NCI-H146 treated with DMSO at 0.1 percent for 48 hours (cell line): ENCODE measurements at regions not wholly inside any gene's neighbourhood (a gene's known extent, or its start where the extent isn't known, plus 50 kb on each side); places are given as distances from the start of the nearest gene placed in this dataset.

Experiments used
- DNase-seq: peaks from one replicate; lab custom pipeline; 2025; ENCODE audit not compliant: unreplicated experiment; lab: John Stamatoyannopoulos, UW

DNA sequence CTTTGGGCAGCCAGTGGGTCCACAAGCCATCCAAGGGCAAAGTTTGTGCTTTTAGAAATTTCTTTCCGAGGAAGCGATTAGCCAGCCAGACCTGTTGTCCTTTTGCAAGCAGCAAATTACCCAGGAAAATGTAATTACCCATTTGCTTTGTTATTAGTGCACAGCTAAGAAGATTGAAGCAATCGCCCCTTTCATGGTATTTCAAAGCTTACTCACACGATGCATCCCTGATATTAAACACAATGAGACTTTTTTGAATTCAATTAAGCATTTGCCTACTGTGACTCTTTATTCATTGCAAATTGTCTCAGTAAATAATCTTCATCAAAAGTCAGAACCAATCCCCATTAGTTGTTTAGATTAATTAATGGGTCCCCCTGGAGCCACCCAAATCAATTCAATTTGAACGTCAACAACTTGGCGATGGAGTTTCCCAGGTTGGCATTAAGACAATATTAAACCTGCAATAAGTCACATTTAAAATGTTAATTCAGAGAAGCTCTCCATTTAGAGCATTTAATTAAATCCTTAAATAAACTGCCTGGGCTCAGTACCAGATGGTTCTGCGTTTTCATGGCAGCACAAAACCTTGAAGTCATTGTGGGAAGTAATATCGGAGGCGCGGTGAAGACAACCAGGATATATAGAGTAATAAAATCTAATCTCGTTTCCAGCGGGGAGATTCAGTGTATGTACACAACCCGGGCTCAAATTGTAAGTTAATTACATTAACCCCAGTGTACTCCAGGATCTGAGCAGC, 366.2 kb upstream of the TNRC6C start:
- no peak for DNase-seq

DNA sequence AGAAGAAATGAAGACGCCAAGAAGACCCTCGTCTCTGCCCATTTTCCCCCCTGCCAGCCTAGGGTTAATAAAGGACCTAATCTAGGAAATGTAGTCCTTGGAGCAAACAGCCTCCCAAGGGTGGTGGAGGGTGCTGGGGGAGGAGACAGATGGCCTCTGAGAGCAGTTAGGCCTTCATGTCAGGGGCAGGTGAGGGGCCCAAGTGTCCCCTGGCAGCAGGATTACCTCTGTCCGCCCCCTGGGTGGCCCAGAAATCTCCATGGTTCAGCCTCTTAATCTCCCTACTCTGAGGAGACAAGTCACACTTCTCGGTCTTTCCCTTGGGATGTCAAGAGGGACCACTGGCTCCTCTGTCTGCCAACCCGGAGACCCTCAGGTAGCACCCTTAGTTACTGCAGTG, 365.4 kb upstream of the TNRC6C start:
- DNase-seq: no peak

DNA sequence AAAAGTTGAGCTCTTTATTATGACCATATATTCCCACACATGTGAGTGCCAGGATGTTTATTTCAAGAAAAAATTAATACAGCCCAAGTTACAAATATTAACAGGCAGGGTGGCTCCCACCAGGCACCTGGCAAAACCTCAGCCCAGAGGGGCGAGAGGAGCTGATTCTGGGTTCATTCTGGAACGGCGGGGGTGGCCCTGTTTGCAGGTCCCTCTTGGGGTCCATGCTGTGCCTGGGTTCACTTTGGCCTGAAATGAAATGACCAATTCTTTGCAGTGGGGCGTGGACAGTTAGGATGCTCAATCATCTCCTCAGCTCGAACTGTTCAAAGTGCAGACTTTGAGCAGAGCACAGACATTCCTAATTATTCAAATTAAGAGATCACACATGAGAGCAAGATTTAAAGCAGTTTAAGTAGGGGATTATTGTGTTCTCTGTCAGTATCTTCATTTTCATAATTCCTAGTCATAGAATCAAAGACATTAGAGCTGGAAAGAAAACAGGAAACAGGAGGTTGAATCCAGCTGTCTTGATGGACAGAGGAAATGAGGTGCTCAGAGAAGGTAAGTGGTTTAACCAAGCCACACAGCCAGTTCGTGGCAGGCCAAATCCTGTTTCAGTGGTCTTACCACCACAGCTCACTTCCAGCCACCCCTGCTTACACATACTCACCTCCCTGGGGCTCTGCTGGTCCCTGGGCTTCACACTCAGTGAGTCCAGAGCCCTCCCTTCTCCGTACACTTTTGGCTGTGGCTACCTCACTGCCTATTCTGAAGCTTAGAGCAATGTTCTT, 363.9 kb upstream of the TNRC6C start:
- DNase-seq: no peak

DNA sequence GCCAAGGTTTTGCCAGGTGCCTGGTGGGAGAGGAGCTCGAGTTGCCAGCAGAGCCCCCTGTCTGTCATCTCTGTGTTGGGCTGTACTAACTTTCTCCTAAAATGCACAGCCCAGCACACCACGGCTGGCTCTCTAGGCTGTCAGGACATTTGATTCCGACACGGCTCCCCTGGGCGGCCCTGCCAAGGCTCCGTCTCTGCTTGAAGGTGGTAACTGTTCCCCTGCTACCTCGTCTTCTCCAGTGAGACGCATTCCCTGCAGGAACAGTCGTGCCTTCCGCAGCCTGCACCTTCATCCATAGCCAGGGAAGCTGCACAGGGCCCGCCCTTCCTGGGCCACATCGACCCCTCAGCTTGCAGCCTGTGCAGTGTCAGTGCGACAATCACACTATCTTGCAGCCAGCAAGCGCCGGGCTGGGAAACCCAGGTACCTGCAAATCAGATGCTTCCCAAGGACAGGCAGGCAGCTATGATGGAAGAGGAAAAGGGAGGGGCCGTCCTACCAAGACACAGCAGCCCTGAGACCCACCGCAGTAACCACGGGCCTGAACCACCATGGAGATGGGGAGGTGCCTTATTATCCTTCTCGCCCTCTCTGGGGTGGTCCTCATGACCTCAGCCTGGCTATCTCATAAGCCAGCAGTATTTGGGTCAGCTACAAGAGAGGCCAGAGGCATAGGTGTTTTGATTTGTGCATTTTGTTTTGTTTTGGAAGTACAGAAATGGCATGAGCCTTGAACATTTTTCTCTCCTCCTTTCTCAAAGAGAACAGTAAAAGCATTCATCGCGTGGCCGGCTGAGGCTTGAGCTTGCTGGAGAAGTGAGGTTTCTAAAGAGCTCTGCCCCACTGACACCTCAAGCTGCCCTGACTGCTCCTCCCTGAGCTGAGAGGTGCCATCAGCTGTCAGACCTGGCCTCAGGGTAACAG, 361.7 kb upstream of the TNRC6C start:
- DNase-seq: no peak

DNA sequence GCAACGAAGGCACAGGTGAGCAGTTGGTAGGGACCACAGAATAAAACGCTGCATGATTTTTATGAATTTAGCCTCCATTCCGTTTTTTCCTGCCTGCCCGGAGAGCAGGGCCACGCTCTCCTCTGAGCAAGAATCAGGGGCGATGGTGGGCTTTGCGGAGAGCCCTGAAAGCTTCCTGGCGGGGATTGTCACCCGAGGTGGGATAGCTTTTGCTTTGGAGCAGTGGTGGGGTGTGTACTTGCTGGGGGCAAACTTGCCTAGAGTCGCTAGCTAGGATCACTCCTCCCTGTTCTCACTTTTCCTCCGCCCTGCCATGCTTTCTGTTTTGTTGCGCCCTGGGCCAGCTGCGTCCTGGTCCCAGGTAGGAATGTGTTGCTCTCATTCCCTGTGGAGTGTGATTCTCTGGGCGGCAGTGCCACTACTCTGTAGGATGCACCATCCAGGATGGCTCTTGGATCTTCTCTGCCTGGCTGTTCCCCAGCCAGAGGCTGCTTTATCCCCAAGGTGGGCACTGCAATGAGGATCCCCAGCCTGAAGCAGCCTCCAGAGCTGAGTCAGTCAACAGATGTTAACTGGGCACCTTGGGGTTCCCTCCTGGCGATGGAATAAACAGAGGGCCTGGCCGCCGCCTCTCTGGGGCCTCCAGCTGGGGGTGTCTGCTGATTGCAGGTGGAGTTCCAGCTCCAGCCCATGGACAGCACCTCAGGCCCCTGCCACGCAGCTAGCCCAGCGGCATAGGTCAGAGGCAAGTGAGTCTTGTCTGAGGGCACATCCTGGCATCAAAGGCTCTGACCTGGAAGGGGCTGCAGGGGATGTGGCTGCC, 360.9 kb upstream of the TNRC6C start:
- no peak for DNase-seq

DNA sequence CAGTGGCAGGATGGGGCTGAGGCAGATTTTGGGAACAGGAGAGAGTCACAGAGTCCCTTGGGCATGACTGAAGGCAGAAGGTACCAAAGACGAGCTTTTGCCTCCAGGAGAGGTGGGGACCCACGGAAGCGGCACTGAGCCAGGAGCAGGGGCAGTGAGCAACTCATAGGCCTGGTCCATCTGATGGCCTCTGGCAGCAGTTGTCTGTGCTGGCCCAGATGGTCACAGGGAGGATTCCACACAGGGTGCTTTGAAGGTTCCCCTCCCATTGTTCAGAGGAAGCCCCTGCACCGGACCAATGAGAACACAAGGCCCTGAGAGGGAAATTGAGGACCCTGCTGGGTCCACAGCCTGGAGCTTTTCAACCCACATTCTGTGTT, 360.3 kb upstream of the TNRC6C start:
- DNase-seq: no peak

DNA sequence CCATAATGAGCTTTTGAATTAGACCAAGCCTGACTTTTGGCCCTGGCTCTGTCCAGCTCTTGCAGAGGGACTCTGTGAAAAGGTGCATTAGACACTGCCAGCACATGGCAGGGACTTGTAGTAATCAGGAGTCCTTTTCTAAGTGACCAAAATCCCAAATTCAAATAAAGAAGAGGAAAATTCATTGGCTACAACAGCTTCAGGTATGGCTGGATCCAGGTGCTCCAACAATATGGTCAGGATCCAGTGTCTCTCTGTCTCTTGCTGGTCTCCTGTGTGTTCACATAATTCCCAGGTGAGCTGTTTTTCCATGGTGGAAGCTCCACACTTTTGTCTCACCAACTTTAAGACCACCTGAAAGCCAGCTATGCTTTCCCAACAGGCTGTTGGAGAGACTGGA, 358.8 kb upstream of the TNRC6C start:
- no peak for DNase-seq

DNA sequence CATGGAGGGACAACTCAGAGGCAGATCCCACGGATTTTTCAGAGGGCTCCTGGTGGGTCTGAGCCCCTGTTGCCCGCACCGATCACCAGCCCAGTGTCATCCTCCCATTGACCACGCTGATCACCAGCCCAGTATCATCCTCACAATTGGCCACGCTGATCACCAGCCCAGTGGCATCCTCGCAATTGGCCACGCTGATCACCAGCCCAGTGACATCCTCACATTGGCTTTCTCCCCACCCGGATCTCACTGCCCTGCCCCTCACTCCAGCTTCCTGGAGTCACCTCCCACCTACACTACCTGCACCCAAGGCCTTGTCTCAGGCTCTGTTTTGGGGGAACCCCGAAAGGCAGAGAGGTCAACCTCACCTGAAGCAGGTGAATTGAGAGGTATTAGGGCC, 358.2 kb upstream of the TNRC6C start:
- no peak for DNase-seq

DNA sequence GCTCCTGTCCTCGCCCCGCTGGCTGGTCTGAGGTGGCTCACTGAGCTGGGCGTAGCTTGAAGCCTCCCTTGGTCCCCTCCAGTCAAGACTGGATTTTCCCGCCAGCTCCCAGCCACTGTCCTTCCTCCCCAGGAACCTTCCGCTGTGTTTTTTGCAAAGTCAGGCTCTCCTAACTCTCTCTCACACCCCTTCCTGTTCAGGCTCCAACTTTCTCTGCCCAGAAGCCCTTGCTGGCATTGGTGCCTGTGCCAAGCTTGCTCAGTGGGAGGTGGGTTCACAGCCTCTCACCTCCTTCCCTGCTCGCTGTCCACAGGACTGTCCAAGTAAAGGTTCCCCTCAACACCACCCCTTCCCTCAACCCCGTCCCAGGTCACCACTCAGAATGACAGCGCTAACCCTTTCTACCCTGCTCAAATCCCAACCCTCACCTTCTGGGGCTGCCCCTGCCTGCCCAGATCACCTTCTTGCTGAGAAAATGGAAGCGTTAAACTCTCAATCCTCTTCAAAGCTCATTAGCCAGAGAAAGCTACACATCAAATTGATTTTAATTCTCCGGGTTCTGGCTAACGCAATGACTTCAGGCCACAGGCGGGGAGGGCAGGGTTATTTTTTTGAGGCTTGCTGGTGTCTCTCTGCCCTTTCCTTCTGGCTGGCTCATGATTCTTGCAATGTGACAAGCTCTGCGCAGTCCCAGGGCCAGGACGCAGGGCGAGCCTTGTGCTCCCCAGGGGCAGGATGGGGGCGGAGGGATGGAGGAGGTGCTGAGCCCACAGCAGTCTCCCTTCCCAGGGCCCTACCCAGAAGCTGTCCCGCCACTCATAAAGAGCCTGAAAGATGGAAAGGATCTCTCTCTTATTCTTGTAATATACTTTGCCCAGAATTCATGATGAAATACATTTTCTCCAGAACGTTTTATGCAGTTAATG, 357.2 kb upstream of the TNRC6C start:
- no peak for DNase-seq

DNA sequence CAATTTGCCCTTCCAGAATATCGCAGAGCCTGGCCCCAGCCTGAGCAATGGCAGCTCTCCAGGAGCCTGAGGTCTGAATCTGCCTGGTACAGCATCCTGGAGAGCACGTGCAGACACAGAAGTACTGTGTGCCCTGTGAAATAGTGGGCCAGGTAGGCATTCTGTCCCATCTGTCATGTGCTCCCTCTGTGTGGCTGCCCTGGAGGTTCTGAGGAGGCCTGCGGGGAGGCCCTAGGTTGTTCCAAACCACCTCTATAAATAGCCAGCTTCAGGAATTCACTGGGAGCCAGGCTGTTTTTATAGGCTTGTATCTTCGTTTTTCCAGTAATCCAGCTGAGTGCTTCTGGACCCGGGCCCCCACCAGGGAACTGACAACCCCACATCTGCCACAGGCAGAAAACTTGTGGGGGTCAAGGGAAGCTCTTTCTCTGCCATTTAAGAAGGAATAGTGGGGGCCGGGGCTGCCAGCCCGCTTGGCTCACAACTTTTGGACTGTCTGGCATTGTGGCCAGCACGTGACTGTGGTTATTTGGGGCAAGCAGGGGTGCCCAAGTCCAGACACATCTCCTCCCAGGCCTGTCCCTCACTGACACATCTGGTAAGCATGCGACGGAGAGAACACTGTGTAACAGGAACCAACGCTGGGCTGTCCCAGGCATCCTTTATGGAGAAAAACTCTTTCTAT, 356.3 kb upstream of the TNRC6C start:
- DNase-seq: no peak

DNA sequence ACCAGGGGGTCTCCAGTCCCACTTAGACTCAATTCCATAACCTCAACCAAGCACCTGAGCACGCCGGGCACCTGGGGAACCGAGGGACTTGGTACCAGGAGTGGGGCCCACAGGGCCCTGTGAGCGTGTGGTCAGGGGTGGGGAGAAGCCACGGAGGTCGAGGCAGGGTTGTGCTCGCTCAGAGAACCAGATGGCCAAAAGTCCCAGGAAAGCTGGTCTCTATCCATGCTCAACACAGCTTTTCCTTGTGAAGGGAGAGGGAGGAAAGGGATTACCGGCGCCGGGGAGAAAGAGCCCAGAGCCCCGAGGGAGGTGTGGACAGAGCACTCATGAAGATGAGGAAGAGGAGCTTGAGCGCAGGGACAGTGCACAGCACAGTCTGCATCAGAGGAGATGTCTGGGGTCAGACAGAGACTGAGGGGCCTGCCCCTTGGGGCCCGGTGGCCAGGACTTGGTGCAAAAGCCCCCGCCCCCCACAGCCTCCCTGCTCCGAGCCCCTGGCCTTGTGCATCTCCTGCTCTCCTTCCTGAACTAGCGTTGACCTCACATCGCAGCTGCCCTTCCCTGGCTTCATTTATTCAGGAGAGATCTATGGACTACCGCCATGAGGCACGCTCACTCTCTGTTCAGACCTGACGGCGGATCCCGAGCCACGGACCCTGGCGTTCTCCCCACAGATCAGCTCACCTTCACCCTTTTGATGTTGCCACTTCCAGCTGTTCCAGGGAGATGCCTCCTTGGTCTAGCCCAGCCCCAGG, 355.4 kb upstream of the TNRC6C start:
- DNase-seq: no peak

DNA sequence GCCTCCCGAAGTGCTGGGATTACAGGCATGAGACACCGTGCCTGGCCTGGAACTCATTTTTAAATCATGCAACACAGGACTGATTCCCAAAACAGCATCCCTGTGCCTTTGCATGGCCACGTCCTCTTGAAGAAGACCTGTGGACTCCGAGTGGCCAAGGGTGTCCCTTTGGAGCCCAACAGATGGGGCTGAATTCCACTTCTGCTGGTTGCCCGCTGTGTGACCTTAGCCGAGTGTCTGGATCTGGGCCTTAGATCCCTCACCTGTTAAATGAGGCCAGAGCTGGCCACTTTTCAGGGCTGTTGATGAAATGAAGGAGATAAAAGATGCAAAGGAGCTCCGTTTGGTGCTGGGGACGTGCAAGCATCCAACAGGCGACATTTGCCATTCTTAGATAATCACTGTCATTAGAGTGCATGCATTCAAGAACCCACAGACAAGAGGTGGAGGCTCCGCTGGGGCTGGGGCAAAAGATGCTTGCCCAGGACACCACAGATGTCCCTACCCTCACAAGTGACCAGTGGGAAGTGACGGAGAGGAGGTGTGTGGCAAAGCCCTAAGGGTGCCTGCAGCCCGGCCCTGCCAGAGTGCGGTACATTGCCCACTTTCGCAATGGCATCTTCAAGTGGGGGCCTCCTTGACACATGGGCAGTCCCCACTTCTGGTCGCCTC, 354.1 kb upstream of the TNRC6C start:
- no peak for DNase-seq

DNA sequence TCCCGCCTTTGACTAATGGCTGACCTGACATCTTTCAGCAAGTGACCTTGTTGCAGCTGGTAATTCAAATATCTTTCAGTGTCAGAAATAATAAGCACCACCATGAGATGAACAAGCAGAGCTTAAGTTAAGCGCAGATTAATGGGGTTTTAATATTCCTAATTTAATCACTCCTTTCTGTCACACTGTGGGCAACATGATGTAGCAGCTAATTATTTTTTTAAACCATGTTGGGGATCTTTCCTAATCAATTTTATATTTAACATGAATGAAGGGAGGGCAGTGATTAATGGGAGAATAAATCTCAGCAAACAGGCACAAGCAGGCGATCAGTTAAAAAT, 353.6 kb upstream of the TNRC6C start:
- no peak for DNase-seq

DNA sequence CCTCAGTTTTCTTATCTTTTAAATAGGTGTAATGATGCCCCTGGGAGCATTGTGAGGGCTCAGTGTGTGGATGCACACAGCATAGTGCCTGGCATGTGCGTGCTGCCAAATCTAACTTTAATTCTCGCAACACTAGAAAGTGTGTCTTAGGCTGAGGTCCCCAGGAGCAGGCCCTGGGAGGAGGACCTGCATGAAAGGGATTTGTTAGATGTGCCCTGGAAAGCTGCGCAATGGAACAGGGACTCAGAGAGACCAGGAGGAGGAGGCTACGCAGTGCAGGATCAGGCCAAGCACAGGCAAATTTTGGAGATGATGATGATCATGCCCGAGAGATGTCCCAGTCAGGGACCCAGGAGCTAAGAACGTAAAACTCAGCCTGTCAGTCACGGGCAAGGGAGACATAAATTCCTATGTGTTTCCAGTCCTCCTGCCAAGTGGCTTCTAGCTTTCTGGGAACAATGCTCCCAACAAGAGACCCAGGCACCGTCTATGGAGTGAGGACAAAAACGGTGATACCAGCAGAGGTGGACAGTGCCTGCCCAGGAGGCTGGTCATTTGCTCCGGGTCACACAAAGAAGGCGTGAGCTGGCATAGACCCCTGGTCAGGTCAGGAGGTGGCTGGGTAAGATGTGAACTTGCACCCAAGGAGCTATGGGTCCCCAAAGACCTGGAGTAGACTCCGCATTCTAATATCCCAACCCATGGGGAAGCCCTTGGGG, 352.2 kb upstream of the TNRC6C start:
- DNase-seq: no peak

DNA sequence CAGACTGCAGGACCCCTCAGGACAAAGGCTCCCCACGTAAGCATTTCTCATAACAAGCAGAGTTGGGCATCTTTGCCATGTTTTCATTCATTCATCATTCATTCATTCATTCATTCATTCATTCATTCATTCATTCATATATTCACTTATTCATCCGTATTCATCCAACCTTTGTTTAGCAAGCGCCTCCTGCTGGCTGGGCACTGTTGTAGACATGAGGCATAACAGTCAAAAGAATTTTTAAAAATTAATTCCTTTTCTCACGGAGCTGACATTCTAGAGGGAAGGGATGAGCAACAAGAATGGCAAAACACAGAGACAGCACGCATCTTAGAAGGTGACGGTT, 351.7 kb upstream of the TNRC6C start:
- DNase-seq: no peak

DNA sequence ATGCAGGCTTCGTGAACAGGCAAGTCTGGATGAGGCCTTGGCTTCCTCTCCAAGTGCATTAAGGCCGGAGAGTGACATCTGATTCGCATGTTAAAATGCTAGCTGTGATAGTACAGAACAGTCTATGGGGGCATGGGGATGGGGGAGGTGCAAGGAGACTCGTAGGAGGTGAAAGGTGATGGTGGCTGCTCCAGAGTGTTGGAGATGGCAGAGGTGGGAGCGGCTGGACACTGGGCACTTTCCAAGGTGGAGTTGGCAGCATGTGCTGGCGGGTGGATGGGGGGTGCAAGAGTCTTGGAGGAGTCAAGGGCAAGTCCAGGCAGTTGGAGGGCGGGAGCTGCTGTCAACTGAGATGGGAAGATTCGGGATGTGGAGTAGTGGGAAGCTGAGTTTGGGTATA, 350.9 kb upstream of the TNRC6C start:
- no peak for DNase-seq

DNA sequence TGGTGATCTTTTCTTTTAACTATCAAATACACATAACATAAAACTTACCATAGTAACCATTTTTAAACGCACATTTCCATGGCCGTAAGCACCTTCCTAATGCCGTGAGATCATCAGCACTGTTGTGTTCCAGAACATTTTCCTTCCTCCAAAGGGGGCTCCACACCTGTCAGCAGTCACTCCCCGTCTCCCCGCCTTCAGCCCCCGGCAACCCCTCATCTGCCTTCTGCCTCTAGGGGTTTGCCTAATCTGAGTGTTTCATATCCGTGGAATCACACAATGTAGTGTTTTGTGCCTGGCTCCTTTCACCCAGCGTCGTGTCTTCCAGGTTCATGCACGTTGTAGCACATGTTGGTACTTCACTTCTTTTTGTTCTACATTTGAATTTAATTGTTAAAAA, 350.1 kb upstream of the TNRC6C start:
- DNase-seq: no peak
